Hepatocyte (in vitro differentiated cells): ENCODE measurements at regions not wholly inside any gene's neighbourhood (a gene's known extent, or its start where the extent isn't known, plus 50 kb on each side); places are given as distances from the start of the nearest gene placed in this dataset.

Source experiments
- CTCF ChIP-seq: fragments of 200-600 bp; sonication (generic); IDR thresholded peaks from 2 replicates; pipeline ENCODE4 v1.5.1; 2016; ENCODE audit warnings: antibody characterized with exemption, mild to moderate bottlenecking; ENCODE audit not compliant: poor library complexity
- EZH2phosphoT487 ChIP-seq: fragments of 200-600 bp; sonication (generic); IDR thresholded peaks from one replicate; pipeline ENCODE4 v1.6.1; 2018; ENCODE audit warnings: antibody characterized with exemption, mild to moderate bottlenecking, low read depth, moderate library complexity; ENCODE audit not compliant: unreplicated experiment, severe bottlenecking

- TF ChIP-seq CTCF (no peak), EZH2phosphoT487 (no peak)
These were observed 1158.6 kb downstream of the CDH12 start for GRCh38 chr5:21694567-21694966.
